EL (cell line): ENCODE measurements at regions not wholly inside any gene's neighbourhood (a gene's known extent, or its start where the extent isn't known, plus 50 kb on each side); places are given as distances from the start of the nearest gene placed in this dataset.
"Not testable (repeated sequence)": the region's sequence is repeated elsewhere in the genome, so short reads cannot be mapped to it uniquely, and the experiment has no call there.

Experiments used
- DNase-seq: peaks from one replicate; pipeline ENCODE4 v3.0.0-alpha.2; 2016

DNA sequence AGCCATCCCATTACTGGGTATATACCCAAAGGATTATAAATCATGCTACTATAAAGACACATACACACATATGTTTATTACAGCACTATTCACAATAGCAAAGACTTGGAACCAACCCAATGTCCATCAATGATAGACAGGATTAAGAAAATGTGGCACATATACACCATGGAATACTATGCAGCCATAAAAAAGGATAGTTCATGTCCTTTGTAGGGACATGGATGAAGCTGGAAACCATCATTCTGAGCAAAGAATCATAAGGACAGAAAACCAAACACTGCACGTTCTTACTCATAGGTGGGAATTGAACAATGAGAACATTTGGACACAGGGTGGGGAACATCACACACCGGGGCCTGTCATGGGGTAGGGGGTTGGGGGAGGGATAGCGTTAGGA is 60.3 kb upstream of the NMU start:
- not testable (repeated sequence) for DNase-seq

- DNase-seq, result peak; percentile 40
Measured at GRCh38 chr4:55706541-55706940, 70.4 kb upstream of the NMU start.

- DNase-seq, result no peak
Measured at GRCh38 chr4:55707507-55707906, 71.4 kb upstream of the NMU start.

GRCh38 chr4:55707991-55708390 is 71.9 kb upstream of the NMU start:
- not testable (repeated sequence) for DNase-seq

DNA sequence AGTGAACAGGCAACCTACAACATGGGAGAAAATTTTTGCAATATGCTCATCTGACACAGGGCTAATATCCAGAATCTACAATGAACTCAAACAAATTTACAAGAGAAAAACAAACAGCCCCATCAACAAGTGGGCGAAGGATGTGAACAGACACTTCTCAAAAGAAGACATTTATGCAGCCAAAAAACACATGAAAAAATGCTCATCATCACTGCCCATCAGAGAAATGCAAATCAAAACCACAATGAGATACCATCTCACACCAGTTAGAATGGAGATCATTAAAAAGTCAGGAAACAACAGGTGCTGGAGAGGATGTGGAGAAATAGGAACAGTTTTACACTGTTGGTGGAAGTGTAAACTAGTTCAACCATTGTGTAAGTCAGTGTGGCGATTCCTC is 76.7 kb upstream of the NMU start:
- DNase-seq, result not testable (repeated sequence)

- DNase-seq, result no peak
Measured at GRCh38 chr4:55721651-55722050, 85.6 kb upstream of the NMU start.

DNA sequence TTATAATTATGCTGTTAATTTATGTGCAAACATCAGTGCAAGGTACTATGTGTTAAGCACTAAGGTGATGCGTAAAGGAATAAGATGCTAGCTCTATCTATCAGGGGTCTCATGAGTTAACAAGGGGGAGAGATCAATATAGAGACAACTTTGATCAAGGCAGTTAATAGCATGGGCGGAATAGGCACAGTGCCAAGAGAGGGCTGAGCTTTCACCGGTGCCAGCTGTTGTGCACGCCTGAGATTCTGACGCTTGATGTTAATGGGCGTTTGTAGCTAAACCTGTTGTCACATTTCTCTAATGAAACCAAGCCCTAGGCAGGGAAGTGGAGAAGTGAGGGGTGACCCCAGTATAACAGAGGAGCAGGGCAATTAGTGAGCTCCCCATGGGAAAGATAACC is 86.0 kb upstream of the NMU start:
- DNase-seq, result no peak

DNA sequence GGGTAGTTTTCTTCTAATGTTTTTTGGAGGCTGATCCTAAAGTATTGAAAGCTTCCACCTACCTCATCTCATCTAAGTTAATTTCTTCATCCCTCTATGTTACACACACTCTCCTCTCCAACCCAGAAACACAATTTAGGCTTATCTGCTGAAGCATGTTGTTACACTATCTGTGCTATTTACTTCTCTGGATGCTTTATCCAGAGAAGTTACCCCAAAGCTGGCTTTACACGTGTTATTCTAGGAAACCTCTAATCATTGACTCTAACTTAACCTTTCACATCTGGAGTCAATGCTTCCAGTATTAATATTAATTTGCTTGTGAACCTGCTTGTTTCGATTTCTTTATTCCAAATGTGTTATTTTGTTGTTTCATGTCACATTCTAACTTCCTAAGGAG is 87.3 kb upstream of the NMU start:
- DNase-seq, result no peak

GRCh38 chr4:55725057-55725456 is 89.0 kb upstream of the NMU start:
- DNase-seq, result no peak

DNA sequence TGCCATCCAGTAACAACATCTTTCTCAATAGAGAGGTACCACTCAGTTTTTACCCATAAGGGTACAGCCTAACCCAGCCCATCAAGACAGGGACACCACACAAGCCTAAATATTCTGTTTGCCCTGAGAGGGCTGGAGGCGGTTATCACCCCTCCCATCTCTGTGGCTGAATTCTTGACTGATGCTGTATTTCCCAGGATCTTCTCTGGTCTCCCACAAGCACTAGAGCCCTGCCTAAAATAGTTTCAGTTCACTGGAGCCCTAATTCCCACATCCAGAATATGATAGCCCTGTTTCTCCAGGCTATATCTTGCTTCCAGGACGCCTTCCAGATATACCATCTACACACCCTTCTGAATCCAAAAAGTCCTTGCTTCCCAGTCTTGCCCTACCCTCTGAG is 91.6 kb upstream of the NMU start:
- DNase-seq, result peak; percentile 50

- no peak for DNase-seq
Measured at GRCh38 chr4:55729351-55730279, 90.0 kb upstream of the EXOC1L start.

DNA sequence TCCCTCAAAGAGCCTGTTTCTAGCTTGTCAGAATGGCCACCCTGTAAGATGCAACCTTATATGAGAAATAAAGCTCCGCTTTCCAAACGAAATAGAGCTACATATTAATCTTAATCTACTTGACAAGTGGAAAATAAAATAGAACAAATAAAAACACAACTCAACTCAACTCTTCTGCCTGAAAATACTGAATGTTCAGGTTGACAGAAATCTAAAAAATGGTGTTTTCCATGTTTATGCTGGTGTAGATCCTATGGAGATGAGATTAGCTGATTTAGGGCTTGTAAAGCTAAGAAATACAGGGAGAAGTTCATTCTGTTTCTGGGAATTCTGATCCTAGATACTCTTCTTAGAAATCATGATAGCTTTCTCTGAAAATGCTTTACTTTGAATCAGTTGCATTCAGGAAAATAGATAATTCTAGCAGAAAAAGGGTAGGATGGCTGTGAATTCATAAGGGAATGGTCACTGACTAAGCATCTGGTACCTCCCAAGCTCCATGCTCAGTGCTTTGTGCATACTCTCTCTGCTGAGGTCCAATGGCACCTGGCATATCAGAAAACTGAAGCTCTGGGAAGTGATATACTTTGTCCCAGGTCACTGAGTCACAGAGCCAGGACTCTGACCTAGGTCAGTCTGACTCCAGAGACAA is 89.2 kb upstream of the EXOC1L start:
- no peak for DNase-seq

DNA sequence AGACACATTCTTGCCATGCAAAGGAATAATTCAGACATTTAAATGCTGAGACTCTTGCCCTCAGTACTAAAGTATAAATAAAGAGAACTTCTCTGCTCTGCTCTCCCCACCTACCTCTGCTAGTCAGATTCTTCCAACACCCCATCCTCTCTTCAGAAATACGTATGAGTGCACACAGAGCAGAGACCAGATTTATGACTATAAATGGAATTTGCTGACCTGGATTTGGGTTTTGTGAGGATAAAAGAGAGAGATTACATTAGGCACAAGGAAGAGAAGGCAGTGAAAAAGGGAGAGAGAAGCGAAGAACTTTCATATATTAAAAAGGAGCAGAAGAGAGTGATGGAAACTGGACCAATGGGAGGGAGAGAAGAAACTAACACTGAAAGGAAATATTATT is 87.6 kb upstream of the EXOC1L start:
- DNase-seq, result no peak

DNA sequence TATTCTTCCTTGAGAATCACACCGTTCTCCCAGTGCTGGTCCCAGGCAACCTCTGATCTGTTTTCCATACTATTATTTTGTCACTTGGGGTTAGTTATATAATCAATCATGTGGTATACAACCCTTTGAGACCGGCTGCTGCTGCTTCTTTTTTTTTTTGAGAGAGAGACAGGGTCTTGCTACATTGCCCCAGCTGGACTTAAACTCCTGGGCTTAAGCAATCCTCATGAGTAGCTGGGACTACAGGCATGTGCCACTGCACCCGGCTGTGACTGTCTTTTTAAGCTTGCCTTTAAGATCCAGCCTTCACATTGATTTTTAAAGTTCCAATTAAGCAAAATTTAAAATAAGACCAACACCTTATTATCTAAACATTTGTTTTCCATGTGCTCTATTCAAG is 86.7 kb upstream of the EXOC1L start:
- no peak for DNase-seq

GRCh38 chr4:55733932-55734331 is 85.7 kb upstream of the EXOC1L start:
- DNase-seq, result peak; percentile 35

DNA sequence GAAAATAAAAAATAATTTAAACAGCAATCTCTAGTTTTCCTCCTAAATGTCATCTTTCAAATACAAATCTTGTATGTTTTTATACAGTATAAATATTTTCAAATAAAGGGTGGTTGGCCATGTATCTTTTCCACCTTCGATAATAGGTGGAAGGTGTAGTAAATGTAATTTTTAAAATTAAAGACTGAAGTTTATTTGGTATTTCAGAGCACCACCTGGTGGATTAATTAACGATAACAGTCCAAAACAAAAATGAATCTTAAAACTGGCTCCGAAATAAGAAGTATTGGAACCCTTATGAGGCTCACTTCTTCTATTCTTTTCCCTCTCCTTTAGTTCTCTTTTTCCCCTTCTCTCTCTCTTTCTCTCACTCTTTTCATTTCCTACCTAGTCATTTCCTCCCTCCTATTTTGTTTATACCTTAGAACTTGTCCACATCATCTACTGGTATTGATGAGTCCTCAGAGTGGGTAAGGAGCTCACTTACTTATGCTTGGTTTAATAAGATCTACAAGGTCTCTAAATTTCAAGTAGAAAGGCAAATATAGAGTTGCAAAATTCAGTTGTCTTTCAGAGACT is 82.9 kb upstream of the EXOC1L start:
- no peak for DNase-seq

GRCh38 chr4:55742655-55743202 is 76.9 kb upstream of the EXOC1L start:
- peak; percentile 25 for DNase-seq

GRCh38 chr4:55744369-55744768 is 75.2 kb upstream of the EXOC1L start:
- DNase-seq, result no peak

DNA sequence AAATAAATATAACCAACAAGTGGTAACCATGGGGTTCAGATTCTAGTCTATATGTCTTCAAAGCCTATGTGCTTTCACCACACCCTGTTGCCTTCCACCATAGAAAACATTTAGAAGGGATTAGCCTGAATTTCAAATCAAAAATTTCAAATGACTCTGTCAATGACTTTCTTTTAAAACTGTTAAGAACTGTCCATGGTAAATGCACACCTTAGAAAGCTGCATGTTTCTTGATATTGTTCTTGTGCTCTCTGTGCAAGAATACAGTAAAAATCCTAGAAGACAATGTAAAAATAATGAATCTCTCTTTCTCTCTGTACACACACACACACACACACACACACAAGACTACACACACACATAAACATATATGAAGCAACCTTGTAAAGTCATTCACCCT is 74.6 kb upstream of the EXOC1L start:
- DNase-seq, result no peak

DNA sequence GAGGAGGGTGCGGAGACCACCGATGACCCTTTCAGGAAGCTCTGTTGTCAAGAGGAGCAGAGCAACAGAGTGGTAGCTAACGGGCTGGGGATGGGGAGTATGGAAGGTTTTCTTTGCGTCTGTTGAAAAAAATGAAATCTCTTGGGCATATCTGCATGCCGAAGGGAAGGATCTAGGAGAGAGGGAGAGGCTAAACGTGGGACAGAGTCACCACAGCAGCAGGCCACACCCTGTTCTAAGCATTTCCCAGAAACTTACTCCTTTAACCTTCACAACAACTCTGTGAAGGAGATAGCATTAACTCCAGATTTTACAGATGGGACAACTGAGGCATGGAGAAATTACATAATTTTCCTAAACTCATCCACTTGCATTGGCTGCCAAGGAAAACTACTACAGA is 71.8 kb upstream of the EXOC1L start:
- DNase-seq, result no peak

DNA sequence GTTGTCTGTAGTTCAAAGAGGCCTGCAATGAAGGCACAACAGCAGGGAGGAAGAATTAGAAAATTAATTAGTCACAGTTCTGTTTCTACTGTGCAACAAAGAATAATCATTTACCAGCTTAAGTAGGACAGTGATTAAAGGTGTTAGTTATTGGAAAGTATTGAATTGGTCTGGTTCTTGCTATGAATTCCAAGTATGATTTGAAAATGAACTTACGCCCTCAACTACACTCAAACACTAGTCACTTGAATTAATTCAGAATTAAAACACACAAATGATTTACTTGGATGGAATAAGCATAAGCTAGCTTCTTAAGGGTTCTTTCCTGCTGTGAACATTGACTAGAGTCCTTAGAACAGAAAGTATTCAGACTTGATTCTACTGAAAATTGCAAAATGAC is 69.9 kb upstream of the EXOC1L start:
- DNase-seq, result no peak

GRCh38 chr4:55752810-55753209 is 66.8 kb upstream of the EXOC1L start:
- DNase-seq, result no peak

DNA sequence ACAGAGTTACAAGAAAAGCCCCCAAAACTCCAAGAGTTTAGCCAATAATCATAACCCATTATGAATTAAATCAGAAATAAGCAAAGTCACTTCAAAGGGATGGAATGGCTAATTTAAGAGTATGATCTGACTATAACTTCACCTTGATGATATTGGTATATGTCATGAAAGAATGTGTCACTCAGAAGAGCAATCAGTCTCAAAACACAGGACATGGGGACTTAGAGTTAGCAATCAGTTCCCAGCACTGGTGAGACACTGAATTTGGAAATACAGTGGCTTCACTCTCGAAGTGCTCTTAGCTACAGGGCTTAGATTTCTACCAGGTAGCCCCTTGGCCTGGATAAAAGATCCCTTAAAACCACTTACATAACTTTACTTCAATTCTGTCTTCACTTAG is 65.7 kb upstream of the EXOC1L start:
- DNase-seq, result no peak
